Small intestine (tissue), 7 donors: ENCODE measurements at regions not wholly inside any gene's neighbourhood (a gene's known extent, or its start where the extent isn't known, plus 50 kb on each side); places are given as distances from the start of the nearest gene placed in this dataset.

Experiments used
- DNase-seq, 2 donors: peaks; one replicate each; pipeline versions ENCODE4 v3.0.0 to v3.0.0-alpha.2; 2013
- FAIRE-seq: peaks from 2 replicates; lab custom pipeline; 2012; peaks lifted over from hg19 to GRCh38; lab: Jason Lieb, UNC
- H3K27ac ChIP-seq, 3 donors: one replicate each; pipeline ENCODE4 v1.5.1; 2013; ENCODE audit warnings: low read length in 2 of 3, mild to moderate bottlenecking in 2 of 3, control low read depth in 1 of 3, inconsistent platforms in 1 of 3, low read depth in 1 of 3, moderate library complexity in 1 of 3
- H3K27me3 ChIP-seq, 3 donors: one replicate each; pipeline ENCODE4 v1.6.1; 2013; ENCODE audit warnings: low read length in 3 of 3, inconsistent platforms in 1 of 3; ENCODE audit not compliant: control insufficient read depth in 3 of 3, insufficient read depth in 3 of 3
- H3K36me3 ChIP-seq, 3 donors: one replicate each; pipeline ENCODE4 v1.6.1; 2013; ENCODE audit warnings: low read length in 3 of 3, inconsistent platforms in 1 of 3, low read depth in 1 of 3, mild to moderate bottlenecking in 1 of 3, moderate library complexity in 1 of 3; ENCODE audit not compliant: control insufficient read depth in 3 of 3, insufficient read depth in 2 of 3
- H3K4me1 ChIP-seq, 3 donors: one replicate each; pipeline ENCODE4 v1.6.1; 2013; ENCODE audit warnings: low read length in 2 of 3, inconsistent platforms in 1 of 3, low read depth in 1 of 3, mild to moderate bottlenecking in 1 of 3, moderate library complexity in 1 of 3; ENCODE audit not compliant: control insufficient read depth in 3 of 3, insufficient read depth in 2 of 3
- H3K4me3 ChIP-seq, 3 donors: one replicate each; pipeline ENCODE4 v1.5.1; 2013; ENCODE audit warnings: low read length in 3 of 3, control low read depth in 1 of 3, inconsistent platforms in 1 of 3, low read depth in 1 of 3, mild to moderate bottlenecking in 1 of 3, moderate library complexity in 1 of 3
- H3K9me3 ChIP-seq, 2 donors: one replicate each; pipeline ENCODE4 v1.6.1; 2013; ENCODE audit warnings: low read depth in 1 of 2, low read length in 1 of 2; ENCODE audit not compliant: control insufficient read depth in 2 of 2, insufficient read depth in 1 of 2
- WGBS, 3 donors: extraction: QIAGEN DNeasy Blood & Tissue Kit; methylation state at CpG; one replicate each; pipeline ENCODE4 v1.1.7; 2013; 5-methylcytosine and 5-hydroxymethylcytosine counted together
- donor health status: healthy with polysubstance abuse.
- donor health status: control.
- donor health status: control.
- donor health status: Bipolar disorder and iron deficiency.
- donor health status: healthy.

DNA sequence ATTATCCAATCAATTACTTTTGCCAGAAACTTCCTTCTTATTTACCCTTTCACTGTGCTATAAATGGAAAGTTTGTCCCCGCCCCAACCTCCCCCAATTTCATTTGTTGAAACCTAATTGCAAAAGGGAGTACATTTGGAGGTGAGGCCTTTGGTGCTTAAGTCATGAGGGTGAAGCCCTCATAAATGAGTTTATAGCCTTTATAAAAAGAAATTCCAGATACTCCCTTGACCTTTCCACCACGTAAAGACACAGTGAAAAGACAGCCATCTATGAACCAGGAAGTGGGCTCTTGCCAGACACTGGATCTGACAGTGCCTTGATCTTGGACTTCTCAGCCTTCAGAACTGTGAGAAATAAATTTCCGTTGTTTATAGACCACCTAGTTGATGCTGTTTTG, 82.3 kb downstream of the NUDT12 start:
- Histone ChIP-seq H3K4me1 (no peaks in the 10 kb centered on the region), H3K36me3 (no peaks in the 10 kb centered on the region), H3K27ac (no peak overlapping the region), H3K4me3 (no peak overlapping the region), H3K27me3 (no peaks in the 10 kb centered on the region), H3K9me3 (peaks cover 0 to 8% of the 10 kb centered on the region in 2 donors)
- peak; percentile 36 to 86 for DNase-seq
- no peak for FAIRE-seq
- 52 to 66% (median 53%) methylated on average over 3 of the region's 3 CpGs for WGBS, 3 donors

DNA sequence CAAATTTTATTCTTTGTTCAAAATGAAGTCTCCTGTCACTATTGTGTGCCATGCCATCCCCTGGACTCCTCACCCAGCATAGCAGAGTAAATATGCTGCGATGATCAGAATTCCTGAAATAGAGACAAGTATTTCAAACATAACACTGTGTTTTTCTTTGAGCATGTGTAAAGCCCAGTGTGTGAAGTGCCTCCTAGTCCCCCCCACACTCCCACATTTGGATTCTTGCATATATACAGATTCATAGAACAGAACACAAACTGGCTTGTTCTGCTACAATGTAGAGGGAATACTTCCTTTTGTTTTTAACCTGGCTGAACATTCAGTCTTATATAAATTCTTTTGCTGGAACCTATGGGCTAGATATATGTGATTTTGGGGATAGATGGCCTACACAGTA, 84.9 kb downstream of the NUDT12 start:
- Histone ChIP-seq H3K4me3 (no peak overlapping the region), H3K4me1 (no peaks in the 10 kb centered on the region), H3K27ac (no peak overlapping the region), H3K9me3 (peaks cover 0 to 8% of the 10 kb centered on the region in 2 donors), H3K27me3 (no peaks in the 10 kb centered on the region), H3K36me3 (no peaks in the 10 kb centered on the region)
- 87 to 95% (median 94%) methylated on average over 1 of the region's 1 CpG for WGBS, 3 donors
- FAIRE-seq, result no peak
- DNase-seq, result no peak

DNA sequence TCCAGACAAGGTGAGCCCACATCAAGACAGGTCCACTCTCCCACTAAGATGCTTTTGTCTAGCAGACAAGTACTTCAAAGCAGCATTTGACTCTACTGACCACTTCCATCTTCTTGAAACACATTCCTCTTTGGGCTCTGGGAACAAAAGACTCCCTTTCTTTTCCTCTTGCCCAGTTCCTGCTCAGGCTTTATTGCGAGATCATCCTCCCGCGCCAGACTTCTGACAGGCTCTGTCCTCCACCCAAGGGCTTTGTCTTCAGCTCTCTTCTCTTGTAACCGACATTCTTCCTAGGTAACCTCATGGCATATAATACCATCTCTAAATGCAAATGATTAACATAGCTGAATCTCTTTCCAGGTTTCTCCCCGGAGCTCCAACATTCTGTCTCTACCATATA, 85.8 kb downstream of the NUDT12 start:
- DNase-seq, result no peak
- H3K4me3 ChIP-seq, result no peak overlapping the region
- peaks cover 0 to 8% of the 10 kb centered on the region in 2 donors for H3K9me3 ChIP-seq
- H3K36me3 ChIP-seq, result no peaks in the 10 kb centered on the region
- FAIRE-seq, result no peak
- H3K27ac ChIP-seq, result no peak overlapping the region
- no peaks in the 10 kb centered on the region for H3K4me1 ChIP-seq
- whole genome bisulfite sequencing, 3 donors, result 86 to 89% (median 87%) methylated on average over 5 of the region's 5 CpGs
- no peaks in the 10 kb centered on the region for H3K27me3 ChIP-seq

DNA sequence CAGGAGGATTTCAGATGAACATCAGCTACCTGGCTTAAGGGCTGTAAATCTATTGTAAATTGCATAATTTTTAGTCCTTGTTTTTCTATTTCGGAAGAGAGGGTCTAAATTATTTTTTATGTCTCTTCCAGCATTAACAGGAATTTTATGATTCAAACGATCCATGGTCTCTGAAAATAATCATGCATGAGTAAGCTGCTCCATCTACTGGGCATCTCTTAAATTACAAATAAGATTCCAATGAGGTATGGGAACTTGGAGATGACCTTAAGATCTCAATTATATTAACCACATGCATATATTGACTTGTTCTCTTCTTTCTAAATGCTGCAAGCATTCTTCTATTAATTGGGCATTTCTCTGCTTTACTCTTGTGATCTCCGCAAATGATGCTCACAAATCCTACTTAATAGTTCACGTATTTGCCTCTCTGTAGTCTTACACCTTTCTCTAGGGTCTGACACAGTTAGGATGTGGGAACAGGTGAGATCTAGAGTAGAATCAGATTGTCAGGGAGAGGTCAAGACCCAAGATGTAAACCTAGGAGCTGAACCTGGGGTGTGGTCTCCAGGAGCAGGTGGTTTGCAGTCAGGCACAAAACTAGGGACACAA, 86.9 kb downstream of the NUDT12 start:
- WGBS, 3 donors, result 39 to 40% (median 39%) methylated on average over 4 of the region's 4 CpGs
- H3K27ac ChIP-seq, result no peak overlapping the region
- peaks cover 0 to 5% of the 10 kb centered on the region in 2 donors for H3K9me3 ChIP-seq
- no peaks in the 10 kb centered on the region for H3K4me1 ChIP-seq
- H3K4me3 ChIP-seq, result no peak overlapping the region
- H3K36me3 ChIP-seq, result no peaks in the 10 kb centered on the region
- no peaks in the 10 kb centered on the region for H3K27me3 ChIP-seq
- FAIRE-seq (peak; percentile 87), DNase-seq (peak; percentile 67 to 71)

DNA sequence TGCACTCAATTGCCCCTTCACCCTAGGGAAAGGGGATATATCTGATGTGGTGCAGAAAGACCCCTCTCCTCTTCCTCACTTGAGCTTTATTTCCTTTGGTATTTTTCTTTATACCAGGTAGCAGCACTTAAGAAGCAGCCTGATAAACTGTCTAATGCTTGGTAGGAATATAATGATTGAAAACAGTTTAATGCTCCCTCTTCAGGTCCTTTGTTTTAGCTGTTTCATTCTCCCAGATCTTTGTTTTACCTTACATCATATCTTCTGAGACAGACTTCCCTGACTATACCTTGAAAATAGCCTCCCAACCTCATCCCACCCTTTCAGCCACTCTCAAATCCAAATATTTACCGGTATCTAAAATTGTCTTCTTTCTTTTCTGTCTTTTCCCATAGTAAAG, 87.9 kb downstream of the NUDT12 start:
- WGBS, 3 donors, result 89 to 97% (median 95%) methylated on average over 1 of the region's 1 CpG
- H3K9me3 ChIP-seq, result no peaks in the 10 kb centered on the region
- H3K4me1 ChIP-seq, result no peaks in the 10 kb centered on the region
- DNase-seq (peak in 1 of 2 donors; percentile 33), FAIRE-seq (no peak)
- H3K27ac ChIP-seq, result no peak overlapping the region
- no peak overlapping the region for H3K4me3 ChIP-seq
- H3K27me3 ChIP-seq, result no peaks in the 10 kb centered on the region
- H3K36me3 ChIP-seq, result no peaks in the 10 kb centered on the region

DNA sequence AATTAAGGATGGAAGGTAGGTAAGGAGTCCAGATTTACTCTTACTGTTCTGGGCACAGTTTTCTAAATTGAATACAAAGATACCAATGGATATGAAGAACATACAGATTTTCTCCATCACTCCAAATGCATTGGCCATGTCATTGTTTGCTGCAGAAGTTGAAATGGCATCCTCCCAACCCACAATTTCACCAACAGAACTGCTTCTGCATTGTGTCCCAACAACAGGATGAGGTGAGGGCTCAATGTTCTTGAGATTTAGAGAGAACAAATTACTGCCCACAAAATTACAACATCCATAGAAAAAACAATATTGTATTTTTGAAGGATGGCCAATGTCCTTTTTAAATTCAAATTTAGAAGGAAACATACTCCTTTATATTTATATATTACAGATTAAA, 88.9 kb downstream of the NUDT12 start:
- H3K27ac ChIP-seq, result no peak overlapping the region
- H3K27me3 ChIP-seq, result no peaks in the 10 kb centered on the region
- FAIRE-seq, result no peak
- DNase-seq, result no peak
- H3K4me1 ChIP-seq, result no peaks in the 10 kb centered on the region
- no peaks in the 10 kb centered on the region for H3K36me3 ChIP-seq
- no peak overlapping the region for H3K4me3 ChIP-seq
- no peaks in the 10 kb centered on the region for H3K9me3 ChIP-seq

DNA sequence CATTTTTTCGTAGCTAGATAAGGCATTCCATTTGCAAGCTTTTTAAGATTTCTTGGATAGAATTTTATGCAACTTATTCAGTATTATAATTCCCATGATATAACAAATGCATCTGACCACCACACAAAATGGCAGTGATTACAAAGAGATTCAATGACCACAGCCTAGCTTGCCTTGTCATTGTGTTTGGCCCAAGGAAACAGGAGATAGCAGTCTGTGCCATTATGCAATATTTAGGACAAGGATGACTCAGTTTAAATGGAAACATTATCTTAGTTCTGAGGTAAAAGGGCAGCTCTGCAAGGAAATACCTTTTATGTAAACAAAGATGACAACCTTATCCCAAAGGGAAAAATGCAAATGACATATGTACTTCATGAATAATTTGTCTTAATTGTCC, 89.8 kb downstream of the NUDT12 start:
- peak; percentile 52 to 73 for DNase-seq
- H3K27me3 ChIP-seq, result no peaks in the 10 kb centered on the region
- no peaks in the 10 kb centered on the region for H3K9me3 ChIP-seq
- 58 to 88% (median 70%) methylated on average over 1 of the region's 1 CpG for WGBS, 3 donors
- H3K36me3 ChIP-seq, result no peaks in the 10 kb centered on the region
- H3K27ac ChIP-seq, result no peak overlapping the region
- no peak for FAIRE-seq
- no peak overlapping the region for H3K4me3 ChIP-seq
- no peaks in the 10 kb centered on the region for H3K4me1 ChIP-seq

DNA sequence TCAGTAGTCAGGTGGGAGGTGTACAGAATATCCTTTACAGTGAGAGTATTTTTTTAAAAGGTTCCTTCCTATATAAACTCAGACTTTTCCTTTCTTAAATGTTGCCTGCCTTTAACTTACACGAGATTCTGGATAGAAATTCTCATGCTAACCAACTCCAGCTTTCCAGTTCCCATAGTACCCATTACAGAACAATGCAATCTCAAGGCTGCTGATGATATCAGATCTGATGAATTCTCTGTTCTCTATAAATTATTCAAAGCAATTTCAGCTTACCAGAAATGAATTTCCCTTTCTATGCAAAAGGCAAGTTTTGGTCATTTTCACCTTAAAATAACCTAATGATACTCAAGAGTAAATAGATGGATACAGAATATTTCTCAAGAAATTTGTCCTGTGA, 90.3 kb downstream of the NUDT12 start:
- DNase-seq (no peak), FAIRE-seq (no peak)
- WGBS, 3 donors, result 58 to 83% (median 64%) methylated on average over 1 of the region's 1 CpG
- no peak overlapping the region for H3K27ac ChIP-seq
- H3K4me1 ChIP-seq, result no peaks in the 10 kb centered on the region
- no peaks in the 10 kb centered on the region for H3K9me3 ChIP-seq
- no peaks in the 10 kb centered on the region for H3K27me3 ChIP-seq
- no peak overlapping the region for H3K4me3 ChIP-seq
- no peaks in the 10 kb centered on the region for H3K36me3 ChIP-seq
